NCI-H146 treated with DMSO at 0.1 percent for 48 hours (cell line): ENCODE measurements at regions not wholly inside any gene's neighbourhood (a gene's known extent, or its start where the extent isn't known, plus 50 kb on each side); places are given as distances from the start of the nearest gene placed in this dataset.

Experiments
- DNase-seq: peaks from one replicate; lab custom pipeline; 2025; ENCODE audit not compliant: unreplicated experiment; lab: John Stamatoyannopoulos, UW

GRCh38 chr6:151753581-151753980, 53.9 kb upstream of the ESR1 start:
- no peak for DNase-seq

- no peak for DNase-seq
These were observed 50.0 kb upstream of the ESR1 start for GRCh38 chr6:151757506-151757955.
